ENCODE measurements at regions not wholly inside any gene's neighbourhood (a gene's known extent, or its start where the extent isn't known, plus 50 kb on each side); places are given as distances from the start of the nearest gene placed in this dataset.

GRCh38 chr18:76640438-76640837, 145.4 kb upstream of the ZNF516 start:
- TF ChIP-seq, protein P1, sequence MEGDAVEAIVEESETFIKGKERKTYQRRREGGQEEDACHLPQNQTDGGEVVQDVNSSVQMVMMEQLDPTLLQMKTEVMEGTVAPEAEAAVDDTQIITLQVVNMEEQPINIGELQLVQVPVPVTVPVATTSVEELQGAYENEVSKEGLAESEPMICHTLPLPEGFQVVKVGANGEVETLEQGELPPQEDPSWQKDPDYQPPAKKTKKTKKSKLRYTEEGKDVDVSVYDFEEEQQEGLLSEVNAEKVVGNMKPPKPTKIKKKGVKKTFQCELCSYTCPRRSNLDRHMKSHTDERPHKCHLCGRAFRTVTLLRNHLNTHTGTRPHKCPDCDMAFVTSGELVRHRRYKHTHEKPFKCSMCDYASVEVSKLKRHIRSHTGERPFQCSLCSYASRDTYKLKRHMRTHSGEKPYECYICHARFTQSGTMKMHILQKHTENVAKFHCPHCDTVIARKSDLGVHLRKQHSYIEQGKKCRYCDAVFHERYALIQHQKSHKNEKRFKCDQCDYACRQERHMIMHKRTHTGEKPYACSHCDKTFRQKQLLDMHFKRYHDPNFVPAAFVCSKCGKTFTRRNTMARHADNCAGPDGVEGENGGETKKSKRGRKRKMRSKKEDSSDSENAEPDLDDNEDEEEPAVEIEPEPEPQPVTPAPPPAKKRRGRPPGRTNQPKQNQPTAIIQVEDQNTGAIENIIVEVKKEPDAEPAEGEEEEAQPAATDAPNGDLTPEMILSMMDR (conservative IDR thresholded peaks at IDR 0.05; ENCODE audit: low read depth, low read length), result no peak
- TF ChIP-seq, protein P2, sequence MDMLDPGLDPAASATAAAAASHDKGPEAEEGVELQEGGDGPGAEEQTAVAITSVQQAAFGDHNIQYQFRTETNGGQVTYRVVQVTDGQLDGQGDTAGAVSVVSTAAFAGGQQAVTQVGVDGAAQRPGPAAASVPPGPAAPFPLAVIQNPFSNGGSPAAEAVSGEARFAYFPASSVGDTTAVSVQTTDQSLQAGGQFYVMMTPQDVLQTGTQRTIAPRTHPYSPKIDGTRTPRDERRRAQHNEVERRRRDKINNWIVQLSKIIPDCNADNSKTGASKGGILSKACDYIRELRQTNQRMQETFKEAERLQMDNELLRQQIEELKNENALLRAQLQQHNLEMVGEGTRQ (IDR thresholded peaks at IDR 0.05; ENCODE audit: low read depth, low read length), result no peak
- no peak for TF ChIP-seq POLR2A (IDR thresholded peaks at IDR 0.05; ENCODE audit: low read depth, low read length)
- TF ChIP-seq MAZ (IDR thresholded peaks at IDR 0.05; ENCODE audit: borderline replicate concordance, low read depth, low read length), result no peak
- no peak for TF ChIP-seq MAFK (IDR thresholded peaks at IDR 0.05; ENCODE audit: low read depth, low read length)
- no peak for TF ChIP-seq NFE2L2 (IDR thresholded peaks at IDR 0.05; ENCODE audit: low read depth, low read length)
- no peak for TF ChIP-seq CEBPB (IDR thresholded peaks at IDR 0.05; ENCODE audit: low read depth, low read length)

Data from IMR-90 (cell line).